T-helper 1 cell (primary cell): ENCODE measurements at regions not wholly inside any gene's neighbourhood (a gene's known extent, or its start where the extent isn't known, plus 50 kb on each side); places are given as distances from the start of the nearest gene placed in this dataset.
A peak's percentile ranks its signal among the peaks of the same experiment; 100 is the strongest.

Experiments used
- DNase-seq, 5 donors: peaks; one replicate each; pipeline ENCODE4 v3.0.0-alpha.2; 2012 to 2020

GRCh38 chr18:28802546-28802945 lies 625.6 kb upstream of the CDH2 start:
- no peak for DNase-seq

- DNase-seq = no peak
Measured at GRCh38 chr18:28801876-28802275, 624.9 kb upstream of the CDH2 start.

GRCh38 chr18:28794459-28795245 lies 617.7 kb upstream of the CDH2 start:
- no peak for DNase-seq

- no peak for DNase-seq
Measured at GRCh38 chr18:28793901-28794300, 617.0 kb upstream of the CDH2 start.

- DNase-seq = no peak
Measured at GRCh38 chr18:28792404-28793086, 615.6 kb upstream of the CDH2 start.

GRCh38 chr18:28791101-28791500 lies 614.2 kb upstream of the CDH2 start:
- no peak for DNase-seq

- no peak for DNase-seq
Measured at GRCh38 chr18:28789502-28789901, 612.6 kb upstream of the CDH2 start.

- no peak for DNase-seq
Measured at GRCh38 chr18:28786926-28787325, 610.0 kb upstream of the CDH2 start.

- peak in 1 of 5 donors; percentile 7 for DNase-seq
Measured at GRCh38 chr18:28781616-28782362, 604.9 kb upstream of the CDH2 start.

- no peak for DNase-seq
Measured at GRCh38 chr18:28778706-28779105, 601.8 kb upstream of the CDH2 start.

- no peak for DNase-seq
Measured at GRCh38 chr18:28777756-28778155, 600.8 kb upstream of the CDH2 start.

GRCh38 chr18:28771849-28772248 lies 594.9 kb upstream of the CDH2 start:
- DNase-seq = no peak

GRCh38 chr18:28768791-28769768 lies 592.1 kb upstream of the CDH2 start:
- DNase-seq = no peak

GRCh38 chr18:28767727-28768211 lies 590.8 kb upstream of the CDH2 start:
- DNase-seq = no peak

- DNase-seq = no peak
Measured at GRCh38 chr18:28767201-28767600, 590.3 kb upstream of the CDH2 start.

- no peak for DNase-seq
Measured at GRCh38 chr18:28766721-28767120, 589.8 kb upstream of the CDH2 start.

- DNase-seq = no peak
Measured at GRCh38 chr18:28766027-28766426, 589.1 kb upstream of the CDH2 start.

- no peak for DNase-seq
Measured at GRCh38 chr18:28760299-28760698, 583.4 kb upstream of the CDH2 start.

GRCh38 chr18:28757466-28758008 lies 580.6 kb upstream of the CDH2 start:
- DNase-seq = no peak

- DNase-seq = no peak
Measured at GRCh38 chr18:28743115-28743514, 566.2 kb upstream of the CDH2 start.

- no peak for DNase-seq
Measured at GRCh38 chr18:28740575-28740974, 563.6 kb upstream of the CDH2 start.

GRCh38 chr18:28736951-28737350 lies 560.0 kb upstream of the CDH2 start:
- DNase-seq = no peak
